Retinal pigment epithelial cell (primary cell): ENCODE measurements at regions not wholly inside any gene's neighbourhood (a gene's known extent, or its start where the extent isn't known, plus 50 kb on each side); places are given as distances from the start of the nearest gene placed in this dataset.

Experiments used
- DNase-seq: peaks from one replicate; pipeline ENCODE4 v3.0.0-alpha.2; 2010; ENCODE audit warnings: low read depth
- H3K4me3 ChIP-seq: 2 replicates; pipeline ENCODE4 v1.5.1; 2011; ENCODE audit warnings: mild to moderate bottlenecking, low read length, control low read depth, moderate library complexity
- TF ChIP-seq, protein P1 (sequence below): conservative IDR thresholded peaks from 2 replicates; pipeline ENCODE4 v1.5.1; 2011; ENCODE audit warnings: low read depth, low read length, control low read depth, inconsistent platforms

DNA sequence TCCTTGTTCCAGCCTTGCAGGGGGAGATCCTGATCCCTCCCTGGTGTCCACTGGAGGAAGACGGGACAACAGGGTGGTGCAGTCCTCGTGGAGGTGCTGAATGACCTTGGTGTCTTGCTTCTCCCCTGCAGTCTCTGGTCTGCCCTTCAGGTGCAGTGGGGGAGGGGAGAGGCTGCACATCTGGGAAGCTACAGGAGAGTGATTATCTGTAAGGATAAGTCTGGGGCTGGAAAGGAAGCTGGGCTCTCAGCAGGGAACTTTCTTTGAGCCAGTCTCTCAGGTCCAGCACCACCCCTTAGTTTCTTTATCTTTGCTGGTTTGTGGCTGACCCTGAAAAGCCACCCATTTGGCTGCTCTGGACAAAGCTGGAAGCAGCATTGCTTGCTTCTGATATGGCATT lies 275.6 kb downstream of the CCSER2 start:
- H3K4me3 ChIP-seq: no peak overlapping the region
- DNase-seq: no peak
- TF ChIP-seq, protein P1, sequence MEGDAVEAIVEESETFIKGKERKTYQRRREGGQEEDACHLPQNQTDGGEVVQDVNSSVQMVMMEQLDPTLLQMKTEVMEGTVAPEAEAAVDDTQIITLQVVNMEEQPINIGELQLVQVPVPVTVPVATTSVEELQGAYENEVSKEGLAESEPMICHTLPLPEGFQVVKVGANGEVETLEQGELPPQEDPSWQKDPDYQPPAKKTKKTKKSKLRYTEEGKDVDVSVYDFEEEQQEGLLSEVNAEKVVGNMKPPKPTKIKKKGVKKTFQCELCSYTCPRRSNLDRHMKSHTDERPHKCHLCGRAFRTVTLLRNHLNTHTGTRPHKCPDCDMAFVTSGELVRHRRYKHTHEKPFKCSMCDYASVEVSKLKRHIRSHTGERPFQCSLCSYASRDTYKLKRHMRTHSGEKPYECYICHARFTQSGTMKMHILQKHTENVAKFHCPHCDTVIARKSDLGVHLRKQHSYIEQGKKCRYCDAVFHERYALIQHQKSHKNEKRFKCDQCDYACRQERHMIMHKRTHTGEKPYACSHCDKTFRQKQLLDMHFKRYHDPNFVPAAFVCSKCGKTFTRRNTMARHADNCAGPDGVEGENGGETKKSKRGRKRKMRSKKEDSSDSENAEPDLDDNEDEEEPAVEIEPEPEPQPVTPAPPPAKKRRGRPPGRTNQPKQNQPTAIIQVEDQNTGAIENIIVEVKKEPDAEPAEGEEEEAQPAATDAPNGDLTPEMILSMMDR: no peak

DNA sequence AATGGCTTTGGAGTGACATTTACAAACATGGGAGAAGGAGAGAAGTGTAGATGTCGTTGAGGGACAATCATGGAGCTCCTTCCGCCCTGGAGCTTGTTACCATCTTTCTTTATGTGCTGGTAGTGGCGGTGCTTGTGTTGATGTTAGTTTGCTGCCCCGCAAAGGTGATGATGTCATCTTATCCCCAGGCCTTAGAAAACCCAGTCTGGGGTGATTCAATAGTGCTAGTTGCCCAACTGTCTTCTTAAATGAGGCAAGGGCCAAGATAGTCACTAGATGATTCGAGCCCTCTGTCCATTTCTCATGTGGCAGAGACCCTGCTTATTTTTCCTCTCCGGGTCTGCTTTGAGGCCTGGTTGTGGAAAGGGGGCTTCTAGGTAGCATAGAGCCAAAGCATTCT lies 277.4 kb downstream of the CCSER2 start:
- TF ChIP-seq, protein P1: no peak
- no peak for DNase-seq
- H3K4me3 ChIP-seq: no peak overlapping the region

DNA sequence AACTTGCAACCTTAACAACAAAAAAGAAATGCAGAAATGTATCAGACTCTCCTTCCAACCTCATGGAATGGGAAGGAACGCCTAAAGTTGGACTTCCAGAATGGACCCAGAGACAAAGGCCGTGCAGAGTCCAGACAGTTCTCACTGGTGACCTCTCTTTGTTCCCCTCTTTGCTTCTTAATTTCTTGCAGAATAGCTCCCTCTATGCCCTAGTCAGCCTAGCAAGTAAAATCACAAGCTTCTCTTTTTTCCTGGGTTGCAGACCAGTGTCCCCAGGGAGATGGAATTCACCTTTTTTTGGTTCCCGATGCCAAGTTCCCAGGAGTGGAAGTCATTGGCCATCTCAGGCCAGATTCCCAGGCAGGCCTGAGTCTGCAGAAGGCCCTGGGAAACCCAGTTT lies 278.0 kb downstream of the CCSER2 start:
- H3K4me3 ChIP-seq: no peak overlapping the region
- TF ChIP-seq, protein P1: no peak
- DNase-seq: no peak

DNA sequence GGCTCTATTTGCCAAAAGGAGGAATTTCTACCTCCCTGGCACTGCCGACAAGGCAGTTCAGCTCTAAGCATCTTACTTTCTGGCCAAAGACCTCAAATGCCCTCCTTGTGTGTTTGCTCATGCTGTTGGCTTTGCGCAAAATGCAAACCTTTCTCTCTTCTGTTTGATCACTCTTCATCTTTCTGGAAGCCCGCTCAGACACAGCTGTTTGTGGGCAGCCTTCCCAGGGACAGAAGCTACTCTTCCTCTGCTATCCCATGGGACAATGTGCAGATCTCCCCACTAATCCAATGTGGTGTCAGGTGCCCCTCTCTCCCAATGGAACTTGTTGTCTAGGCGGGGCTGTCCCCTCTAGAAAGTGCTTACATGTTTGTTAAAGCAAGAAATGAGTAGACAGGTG lies 278.7 kb downstream of the CCSER2 start:
- no peak for DNase-seq
- TF ChIP-seq, protein P1: no peak
- H3K4me3 ChIP-seq: no peak overlapping the region

DNA sequence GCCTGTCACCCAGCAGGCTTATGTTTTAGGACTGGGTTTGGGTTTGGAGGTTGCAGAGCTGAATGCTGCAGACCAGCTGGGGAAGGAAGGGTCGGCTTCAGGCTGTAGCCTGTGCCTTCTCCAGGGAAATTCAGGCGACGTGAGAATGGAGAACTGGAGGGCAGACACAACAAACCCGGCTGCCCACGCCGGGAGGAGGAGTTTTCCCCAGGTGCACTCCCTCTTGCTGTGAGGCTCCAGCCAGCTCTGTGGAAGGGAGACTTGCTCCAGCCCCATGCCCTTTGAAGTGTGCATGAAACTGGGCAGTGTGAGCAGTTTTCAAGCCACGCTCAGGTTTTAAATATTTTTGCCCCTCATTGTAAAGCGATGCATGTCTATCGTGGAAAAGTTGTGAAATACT lies 279.1 kb downstream of the CCSER2 start:
- TF ChIP-seq, protein P1: no peak
- H3K4me3 ChIP-seq: no peak overlapping the region
- DNase-seq: no peak

DNA sequence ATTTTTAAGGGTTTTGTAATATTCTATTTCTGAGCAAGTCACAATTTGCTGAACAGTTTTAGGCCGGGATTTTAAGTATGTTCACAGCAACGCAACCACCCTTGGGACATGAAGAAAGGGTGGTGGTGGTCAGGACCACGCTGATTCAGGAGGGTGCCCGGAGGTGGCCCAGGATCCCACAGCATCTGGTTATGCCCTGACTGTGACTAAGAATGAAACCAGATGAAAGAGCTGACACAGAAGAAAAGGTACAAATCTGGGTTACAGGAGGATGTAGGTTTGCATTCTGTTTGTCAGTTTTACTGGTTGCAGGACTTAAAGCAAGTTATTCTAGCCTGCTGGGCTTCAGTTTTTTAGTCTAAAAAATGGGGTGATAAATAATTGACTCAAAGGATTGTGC lies 279.7 kb downstream of the CCSER2 start:
- DNase-seq: no peak
- no peak overlapping the region for H3K4me3 ChIP-seq
- TF ChIP-seq, protein P1: no peak

DNA sequence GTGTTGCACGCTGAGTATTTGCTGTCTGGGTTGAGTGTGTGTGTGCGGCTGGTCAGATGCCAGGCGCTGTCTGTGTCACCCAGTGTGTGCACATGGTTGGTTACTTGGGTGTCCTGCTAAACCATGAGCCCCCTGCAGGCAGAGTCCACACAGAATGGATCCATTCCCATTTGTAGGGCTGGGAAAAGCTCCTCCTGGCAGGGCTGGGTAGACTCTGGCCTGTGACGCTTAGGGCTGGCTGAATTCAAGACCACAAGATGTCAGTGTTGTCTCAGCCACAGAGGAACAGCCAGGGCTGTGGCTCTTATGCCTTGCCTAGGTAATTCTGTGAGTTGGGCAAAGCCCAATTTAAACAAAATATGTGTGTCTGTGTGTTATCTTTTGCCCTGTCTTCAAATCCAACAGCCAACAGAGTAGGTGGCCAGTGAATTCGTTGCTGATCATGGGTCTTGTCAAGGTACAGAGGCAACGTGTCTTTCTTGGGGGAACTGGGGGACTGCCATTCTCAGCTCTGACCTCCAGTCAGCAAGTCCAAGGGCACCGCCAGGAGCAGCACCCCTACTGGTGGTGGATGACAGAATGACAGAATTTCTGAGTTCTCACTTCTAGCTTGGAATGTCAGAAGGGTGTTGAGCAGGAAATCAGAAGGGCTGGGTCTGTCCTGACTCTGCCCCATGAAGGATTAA lies 285.1 kb downstream of the CCSER2 start:
- no peak overlapping the region for H3K4me3 ChIP-seq
- DNase-seq: no peak
- TF ChIP-seq, protein P1: peak; percentile 24
